NOMO-1 treated with dmso at 0.1 percent for 144 hours (cell line): ENCODE measurements at regions not wholly inside any gene's neighbourhood (a gene's known extent, or its start where the extent isn't known, plus 50 kb on each side); places are given as distances from the start of the nearest gene placed in this dataset.

Experiments
- DNase-seq: peaks from one replicate; lab custom pipeline; 2025; ENCODE audit not compliant: unreplicated experiment; lab: John Stamatoyannopoulos, UW

DNA sequence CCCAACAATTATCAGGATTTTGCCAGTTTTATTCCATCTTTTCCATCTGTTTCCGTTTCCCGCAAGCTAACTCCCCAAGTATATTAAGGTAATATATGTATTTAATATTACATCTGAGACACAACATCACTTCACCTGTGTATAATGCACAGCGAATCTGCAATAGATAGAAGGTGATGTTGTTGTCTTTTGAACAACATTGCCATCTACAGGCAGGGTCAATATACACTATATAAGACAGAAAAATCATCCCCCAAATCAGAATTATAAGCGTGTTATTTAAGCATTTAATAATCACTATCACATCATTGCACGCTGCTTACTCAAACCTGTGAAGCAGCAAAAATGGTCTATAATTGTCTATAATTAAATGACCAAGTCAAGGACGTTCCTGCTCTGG, 1115.5 kb downstream of the NLGN4X start:
- no peak for DNase-seq

GRCh38 chrX:5100004-5100403, 1128.7 kb downstream of the NLGN4X start:
- no peak for DNase-seq

DNA sequence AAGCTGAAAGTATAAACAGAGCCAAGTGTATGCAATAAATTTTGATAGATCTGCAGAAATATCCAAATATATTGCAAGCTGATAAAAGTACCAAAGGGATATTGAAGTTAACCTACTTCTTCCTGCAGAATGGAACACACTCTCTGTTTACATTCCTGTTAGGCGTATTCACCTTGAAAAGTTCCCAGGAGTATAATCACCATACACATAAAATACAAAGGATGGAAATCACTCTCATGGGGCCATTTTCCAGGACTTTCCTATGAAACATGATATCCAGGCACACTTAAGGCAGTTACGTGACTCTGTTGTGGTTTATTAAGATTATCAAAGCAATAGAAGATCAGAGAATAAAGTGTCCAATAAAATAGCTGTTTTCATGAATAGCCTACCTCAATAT, 1142.3 kb downstream of the NLGN4X start:
- no peak for DNase-seq

- no peak for DNase-seq
Observed at GRCh38 chrX:5084279-5084678, 1144.4 kb downstream of the NLGN4X start.

- DNase-seq = no peak
Observed at GRCh38 chrX:5082705-5083104, 1146.0 kb downstream of the NLGN4X start.

DNA sequence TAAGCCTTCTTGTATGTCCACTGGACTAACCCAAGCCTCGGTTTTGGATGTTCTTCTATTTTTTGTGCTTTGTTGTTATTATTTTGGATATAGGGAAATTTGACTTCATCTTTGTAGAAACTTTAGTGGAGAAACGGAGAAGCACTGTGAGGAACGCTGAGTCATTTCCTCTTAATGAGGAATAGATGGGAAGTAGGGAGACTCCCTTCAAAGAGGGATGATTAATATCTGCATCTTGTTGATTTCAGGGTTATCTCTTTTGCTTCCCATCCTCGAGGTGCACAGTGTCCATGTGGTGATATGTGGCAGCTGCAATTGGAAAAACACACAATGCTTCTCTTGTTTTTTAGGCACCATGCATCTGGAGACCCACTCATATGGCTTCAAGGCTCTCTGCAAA, 1147.9 kb downstream of the NLGN4X start:
- DNase-seq = no peak

DNA sequence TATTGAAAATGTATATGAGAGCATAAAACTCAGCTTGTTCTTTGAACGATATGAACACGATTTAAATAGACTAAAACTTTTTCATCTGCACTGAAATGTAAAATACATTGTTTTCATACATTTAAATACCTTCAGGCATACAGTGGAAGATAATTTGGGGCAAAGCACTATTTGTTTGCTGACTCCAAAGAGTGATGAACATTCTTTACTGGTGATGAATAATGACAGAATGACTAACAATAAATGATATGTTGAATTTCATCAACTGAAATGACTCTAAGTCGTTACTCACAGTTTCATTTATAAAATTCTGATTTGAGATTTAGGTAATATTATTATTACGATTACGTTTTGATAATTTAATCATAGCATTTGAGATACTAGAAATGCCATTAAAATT, 1160.1 kb downstream of the NLGN4X start:
- no peak for DNase-seq

DNA sequence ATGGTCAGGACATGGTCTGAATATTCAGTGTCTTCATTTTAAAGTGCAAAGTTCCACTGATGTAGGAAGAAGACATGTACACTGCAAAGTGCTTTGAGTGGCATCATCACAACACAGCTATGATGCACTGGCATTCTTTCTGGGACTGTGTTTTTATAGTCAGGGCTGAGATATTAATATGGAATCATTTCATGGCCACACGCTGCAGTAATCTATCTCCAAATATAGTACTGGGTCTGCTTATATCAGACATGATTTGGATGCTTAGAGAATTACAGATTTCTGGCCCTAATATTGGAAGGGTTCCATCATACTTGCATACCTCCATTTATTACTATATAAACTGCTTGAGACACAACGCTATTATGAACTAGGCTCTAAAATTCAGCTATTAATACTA, 1170.9 kb downstream of the NLGN4X start:
- DNase-seq = no peak

DNA sequence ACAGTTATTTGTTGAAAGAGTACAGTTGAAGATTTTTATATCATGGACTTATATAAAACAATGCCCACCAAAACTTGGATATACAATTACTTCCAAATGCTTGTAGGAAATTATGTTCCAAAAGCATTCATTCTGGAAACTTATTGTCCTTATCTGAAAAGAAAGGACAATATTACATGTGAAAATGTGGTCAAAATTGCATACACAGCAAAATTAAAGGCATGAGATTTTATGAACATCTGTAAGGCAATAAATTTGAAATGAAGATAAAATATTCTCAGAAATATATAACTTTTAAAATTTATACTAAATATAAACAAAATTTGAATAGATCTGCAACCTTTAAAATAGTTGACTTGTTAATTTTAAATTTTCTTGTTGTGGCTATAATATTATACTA, 1173.8 kb downstream of the NLGN4X start:
- DNase-seq = no peak

GRCh38 chrX:5051831-5052491, 1176.7 kb downstream of the NLGN4X start:
- DNase-seq = no peak

- DNase-seq = no peak
Observed at GRCh38 chrX:5042563-5042962, 1186.1 kb downstream of the NLGN4X start.

DNA sequence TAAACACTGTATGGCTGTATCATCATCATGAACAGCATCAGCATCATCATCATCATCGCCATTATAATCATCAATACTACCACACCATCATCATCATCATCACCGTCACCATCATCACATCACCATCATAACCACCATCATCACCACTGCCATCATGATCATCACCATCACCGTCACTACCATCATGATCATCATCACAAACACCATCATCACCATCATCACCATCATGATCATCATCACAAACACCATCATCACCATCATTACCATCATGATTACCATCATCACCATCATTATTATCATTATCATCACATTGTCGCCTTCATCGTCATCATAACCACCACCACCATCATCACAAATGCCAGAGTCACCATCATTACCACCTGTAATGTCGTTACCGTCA, 1196.9 kb downstream of the NLGN4X start:
- DNase-seq = no peak

GRCh38 chrX:5015451-5015850, 1213.2 kb downstream of the NLGN4X start:
- DNase-seq = no peak

DNA sequence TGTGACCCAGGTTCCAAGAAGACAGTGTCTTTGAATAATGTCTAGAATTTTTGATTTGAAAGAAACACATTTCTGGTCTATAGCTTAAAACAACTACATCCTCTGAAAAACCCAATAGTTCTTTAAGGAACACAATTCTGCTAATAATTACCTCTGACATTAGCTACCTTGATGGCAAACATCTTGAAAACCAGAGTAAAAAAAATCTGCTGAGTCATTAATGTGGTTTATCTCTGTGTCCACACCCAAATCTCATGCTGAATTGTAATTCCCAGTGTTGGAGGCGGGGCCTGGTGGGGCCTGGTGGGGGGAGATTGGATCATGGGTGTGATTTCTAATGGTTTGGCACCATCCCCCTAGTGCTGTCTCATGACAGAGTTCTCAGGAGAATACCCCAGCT, 1233.8 kb downstream of the NLGN4X start:
- DNase-seq = no peak

DNA sequence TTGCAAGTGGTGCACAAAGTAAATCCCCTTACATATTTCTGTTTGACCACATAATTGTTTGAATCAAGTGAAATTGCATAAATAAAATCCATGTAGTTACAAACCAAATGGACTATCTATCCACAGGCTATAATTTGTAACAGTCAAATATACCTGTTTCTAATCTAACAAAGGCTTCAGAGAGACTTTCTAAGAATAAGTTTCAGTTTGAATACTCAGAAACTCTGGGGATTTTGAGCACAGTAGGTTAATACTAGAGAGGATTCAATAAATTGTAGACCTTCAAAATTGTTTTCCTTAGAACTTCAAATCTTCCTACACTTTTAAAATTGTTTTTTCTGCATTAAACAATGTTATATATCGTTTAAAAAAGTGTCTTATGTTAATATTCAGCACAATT, 1250.1 kb downstream of the NLGN4X start:
- no peak for DNase-seq

DNA sequence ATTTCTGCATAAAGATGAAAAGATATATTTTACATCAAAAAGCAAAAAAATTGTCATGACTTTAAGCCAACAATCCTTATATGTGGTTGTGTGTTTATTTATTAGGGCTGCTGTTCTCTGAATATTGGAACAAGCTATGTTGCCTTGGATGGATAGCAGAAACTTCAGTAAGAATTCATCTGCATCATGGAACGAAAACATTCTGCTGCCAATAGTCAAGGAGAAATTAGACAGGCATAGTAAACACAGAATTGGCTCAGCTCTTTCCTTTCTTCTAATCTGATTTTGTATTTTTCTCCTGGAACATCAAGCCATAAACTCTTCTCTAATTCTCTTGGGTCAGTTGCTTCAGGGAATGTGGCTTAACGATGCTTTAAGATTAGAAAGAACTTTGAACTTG, 1257.0 kb downstream of the NLGN4X start:
- DNase-seq = no peak

DNA sequence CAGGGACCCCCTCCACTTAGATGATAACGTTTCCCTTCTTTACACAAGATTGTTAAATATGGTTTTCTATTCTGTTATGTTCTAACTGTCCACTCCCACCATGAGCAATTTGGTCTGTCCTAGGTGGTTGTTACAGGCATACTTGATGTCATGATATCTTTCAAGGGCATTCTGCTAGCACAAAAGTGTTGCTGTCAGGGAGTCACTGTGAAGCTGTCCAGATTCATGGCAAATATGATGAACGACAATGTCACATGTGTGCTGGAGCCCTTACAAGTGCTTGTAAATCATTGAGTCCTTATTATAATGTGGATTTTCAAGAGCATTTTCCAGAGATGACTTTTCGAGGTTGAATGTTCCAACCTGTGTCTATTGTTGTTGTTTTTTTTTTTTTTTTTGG, 1250.7 kb upstream of the PRKX start:
- DNase-seq = no peak

DNA sequence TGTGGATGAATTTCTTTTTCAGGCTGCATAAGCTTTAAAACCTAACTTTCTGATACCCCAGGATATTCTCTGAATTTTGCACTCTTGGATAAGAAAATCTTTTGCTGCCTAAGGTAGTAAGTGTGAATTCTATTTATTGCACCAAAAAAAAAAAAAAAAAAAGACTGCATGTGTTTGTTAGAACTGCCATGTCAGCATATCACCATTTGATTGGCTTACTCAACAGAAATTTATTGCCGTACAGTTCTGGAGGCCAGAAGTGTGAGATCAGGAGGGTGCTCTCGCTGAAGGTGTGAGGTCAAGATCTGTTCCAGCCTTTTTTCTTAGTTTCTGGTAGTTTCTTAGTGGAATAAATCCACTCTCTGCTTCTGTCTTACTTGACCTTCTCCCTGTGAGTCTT, 1250.0 kb upstream of the PRKX start:
- DNase-seq = no peak

DNA sequence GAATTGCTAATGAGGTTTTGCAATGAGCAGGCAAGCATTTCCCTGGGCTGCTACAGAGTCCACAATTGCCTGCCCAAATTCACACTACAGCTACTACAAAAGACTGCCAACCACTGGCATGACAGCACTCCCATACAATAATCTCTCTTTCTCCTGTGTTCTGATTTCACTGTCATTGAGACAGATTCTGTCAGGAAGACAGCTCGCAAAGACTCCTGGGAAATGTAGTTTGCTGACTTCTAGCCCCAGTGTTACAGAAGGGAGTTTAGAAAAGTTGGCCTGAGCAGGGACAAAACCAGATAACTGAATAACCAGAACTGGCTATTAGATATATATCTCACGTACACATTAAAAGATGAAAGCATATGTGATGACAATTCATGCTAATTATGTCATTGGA, 1231.3 kb upstream of the PRKX start:
- DNase-seq = no peak

- DNase-seq = peak; percentile 33
Observed at GRCh38 chrX:4936315-4936714, 1222.9 kb upstream of the PRKX start.

DNA sequence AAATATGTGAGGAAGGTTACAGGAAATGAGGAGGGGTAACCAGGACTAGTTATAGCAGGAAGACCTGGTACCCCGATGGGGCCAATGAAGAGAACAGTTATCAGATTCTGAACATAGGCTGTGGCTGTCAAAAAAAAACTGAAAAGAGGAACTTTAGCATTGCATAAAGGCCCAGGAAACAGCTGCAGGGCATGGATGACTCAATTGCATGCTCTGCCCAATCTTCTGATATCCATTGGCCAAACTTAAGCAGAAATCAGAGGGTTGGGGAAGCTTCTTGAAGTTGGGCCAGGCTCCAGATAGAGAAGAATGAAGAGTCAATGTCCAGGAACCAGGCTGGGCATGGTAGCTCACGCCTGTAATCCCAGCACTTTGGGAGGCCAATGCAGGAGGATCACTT, 1222.4 kb upstream of the PRKX start:
- peak; percentile 86 for DNase-seq

DNA sequence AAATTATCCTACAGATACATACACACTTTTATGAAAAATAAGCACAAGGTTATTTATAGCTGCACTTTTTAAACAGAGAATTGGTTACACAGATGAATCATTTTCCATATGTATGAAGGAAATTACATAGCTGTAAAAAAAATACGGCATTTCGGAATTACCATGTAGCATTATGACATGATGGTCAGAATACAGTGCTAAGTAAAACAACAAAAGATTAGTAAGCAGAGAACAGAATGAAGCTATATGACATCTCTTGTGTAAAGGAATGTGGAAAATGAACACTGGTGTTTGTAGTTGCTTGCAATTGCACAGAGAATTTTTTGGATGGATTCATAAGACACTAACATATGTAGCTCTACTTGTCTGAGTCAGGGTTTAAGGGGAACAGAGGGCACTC, 1222.0 kb upstream of the PRKX start:
- DNase-seq = no peak

- no peak for DNase-seq
Observed at GRCh38 chrX:4932790-4933189, 1219.3 kb upstream of the PRKX start.

GRCh38 chrX:4930426-4930825, 1217.0 kb upstream of the PRKX start:
- no peak for DNase-seq
